Activated CD8-positive, alpha-beta memory T cell treated with anti-CD3 and anti-CD28 coated beads for 36 hours (primary cell): ENCODE measurements at regions not wholly inside any gene's neighbourhood (a gene's known extent, or its start where the extent isn't known, plus 50 kb on each side); places are given as distances from the start of the nearest gene placed in this dataset.

Experiments
- CTCF ChIA-PET: fragments of 350-600 bp; sonication (Branson Sonifier 250); formaldehyde crosslinking; loops from one replicate; lab custom pipeline; 2021; ENCODE audit warnings: antibody characterized with exemption; lab: Charles Lee
- POLR2A ChIA-PET: fragments of 350-600 bp; sonication (Branson Sonifier 250); formaldehyde crosslinking; loops from one replicate; lab custom pipeline; 2021; ENCODE audit warnings: antibody characterized with exemption; lab: Charles Lee

DNA sequence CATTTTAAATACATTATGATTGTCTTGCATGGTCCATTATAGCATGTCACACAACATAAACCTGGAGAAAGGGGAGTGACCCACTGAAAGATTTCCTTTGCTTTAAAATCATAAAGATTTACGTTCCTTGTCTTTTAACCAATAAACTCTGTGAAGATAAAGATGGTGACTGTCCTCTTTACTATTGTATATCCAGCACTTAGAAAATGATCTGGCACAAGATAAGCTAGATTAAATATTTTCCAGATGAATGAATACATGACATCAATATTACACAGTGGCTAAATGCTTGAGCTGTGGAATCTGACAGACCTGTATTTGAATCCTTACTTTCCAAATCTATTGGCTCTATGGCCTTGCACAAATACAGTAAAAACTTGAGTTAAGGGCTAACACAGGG lies 938.4 kb downstream of the SORCS1 start:
- POLR2A ChIA-PET: no interaction called here
- CTCF ChIA-PET: no interaction called here

GRCh38 chr10:106224676-106225075 lies 939.8 kb downstream of the SORCS1 start:
- CTCF ChIA-PET: no interaction called here
- POLR2A ChIA-PET: no interaction called here

DNA sequence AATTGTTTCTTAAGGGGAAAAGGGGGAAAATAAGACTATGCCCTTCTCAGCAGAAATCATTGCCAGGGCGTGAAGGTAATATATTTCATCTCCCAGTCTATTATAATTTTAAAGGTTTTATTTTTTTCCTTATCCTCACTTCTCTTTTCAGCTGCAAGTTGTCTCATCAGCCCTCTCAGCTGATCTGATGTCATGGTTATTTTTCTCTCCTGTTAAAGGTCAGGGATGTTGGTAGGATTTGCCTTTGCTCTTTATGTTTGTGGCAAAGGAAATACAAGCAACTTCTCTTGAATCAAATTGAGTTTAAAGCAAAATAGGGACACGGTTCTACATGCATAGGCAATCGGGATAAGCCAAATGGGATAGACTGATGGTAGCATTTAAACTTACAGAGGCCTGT lies 946.9 kb downstream of the SORCS1 start:
- ChIA-PET CTCF (no interaction called here), POLR2A (no interaction called here)

DNA sequence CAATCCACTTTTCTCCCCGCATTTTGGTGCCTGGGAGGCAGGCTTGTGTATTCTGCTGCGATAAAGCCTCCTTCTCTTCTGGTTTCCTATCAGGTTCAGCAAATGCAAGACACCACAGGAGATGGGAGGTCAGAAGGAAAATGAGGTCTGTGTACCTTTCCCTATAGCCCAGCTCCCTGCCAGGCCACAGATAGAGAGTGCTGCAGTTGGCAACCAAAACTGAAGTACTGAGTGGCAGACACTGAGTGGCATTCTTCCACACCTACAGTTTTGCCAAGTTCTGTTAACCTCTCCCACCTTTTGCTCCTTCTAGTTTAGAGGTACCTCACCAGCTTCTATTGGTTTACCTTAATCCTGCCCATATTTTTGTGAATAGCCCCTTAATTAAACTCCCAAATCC lies 948.4 kb downstream of the SORCS1 start:
- ChIA-PET CTCF (no interaction called here), POLR2A (no interaction called here)

- CTCF ChIA-PET: interaction anchor here (0.7 kb wide), 1 partner anchor 445 kb away, joined by 4 read pairs; no protein-coding TSS in a partner anchor
- POLR2A ChIA-PET: no interaction called here
Measured at GRCh38 chr10:106214243-106214642, 950.3 kb downstream of the SORCS1 start.

DNA sequence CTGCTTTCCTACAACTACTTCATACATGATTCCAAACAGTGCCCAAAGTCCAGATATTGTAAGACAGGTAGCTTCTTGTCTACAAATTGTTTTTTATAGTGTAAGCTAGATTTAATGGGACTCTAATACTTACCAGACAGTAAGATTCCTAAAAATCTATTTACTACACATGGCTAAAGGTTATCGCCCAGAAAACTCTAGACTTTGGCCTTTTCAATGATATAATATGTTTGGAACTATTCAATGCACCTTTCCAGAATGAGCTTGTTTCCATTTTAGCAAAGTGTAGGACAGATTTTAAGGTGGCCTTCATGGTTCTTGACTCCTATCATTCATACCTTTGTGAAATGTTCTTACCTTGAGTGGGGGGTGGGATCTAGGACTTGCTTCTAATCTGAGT lies 951.0 kb downstream of the SORCS1 start:
- CTCF ChIA-PET: no interaction called here
- POLR2A ChIA-PET: no interaction called here

DNA sequence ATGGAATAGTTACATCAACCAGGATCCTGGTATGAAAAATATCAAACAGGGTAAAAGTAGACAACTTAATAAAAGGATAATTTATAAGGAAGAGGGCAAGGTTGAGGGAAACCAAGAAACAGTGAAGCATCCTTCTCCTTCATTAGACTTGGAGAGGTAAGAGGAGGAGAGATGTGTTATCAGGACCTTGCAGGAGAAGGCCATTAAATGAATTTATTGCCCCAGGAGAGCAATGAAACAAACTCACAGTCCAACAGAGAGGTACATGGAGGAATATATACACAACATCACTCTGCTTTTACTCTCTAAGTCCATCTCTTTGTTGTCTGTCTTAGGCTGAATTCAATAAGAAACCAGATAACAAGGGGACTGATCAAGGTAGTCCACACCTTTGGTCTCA lies 966.2 kb downstream of the SORCS1 start:
- ChIA-PET POLR2A (no interaction called here), CTCF (no interaction called here)

- ChIA-PET CTCF (no interaction called here), POLR2A (no interaction called here)
Measured at GRCh38 chr10:106189292-106189691, 975.2 kb downstream of the SORCS1 start.

GRCh38 chr10:106185951-106186350 lies 978.6 kb downstream of the SORCS1 start:
- CTCF ChIA-PET: no interaction called here
- POLR2A ChIA-PET: no interaction called here

DNA sequence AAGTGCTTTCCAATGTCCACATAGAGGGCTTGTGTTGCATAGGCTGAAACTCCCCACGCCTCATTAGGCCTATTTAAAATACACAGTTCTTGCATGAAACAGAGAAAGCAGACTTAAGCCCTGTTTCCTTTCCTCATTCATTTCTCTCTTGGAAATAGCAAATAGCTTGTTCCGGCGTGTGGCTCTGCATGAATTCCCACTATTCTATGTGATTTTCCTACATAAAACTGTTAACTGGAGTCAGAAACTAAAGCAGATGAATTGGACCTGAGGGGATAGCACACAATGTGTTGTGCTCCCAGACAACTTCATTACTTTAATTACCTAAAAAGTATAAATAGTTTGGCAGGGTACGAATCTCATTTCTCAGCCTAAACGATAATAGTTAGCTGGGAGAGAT lies 981.5 kb downstream of the SORCS1 start:
- CTCF ChIA-PET: no interaction called here
- POLR2A ChIA-PET: no interaction called here

GRCh38 chr10:106182542-106182941 lies 982.0 kb downstream of the SORCS1 start:
- POLR2A ChIA-PET: no interaction called here
- CTCF ChIA-PET: no interaction called here

DNA sequence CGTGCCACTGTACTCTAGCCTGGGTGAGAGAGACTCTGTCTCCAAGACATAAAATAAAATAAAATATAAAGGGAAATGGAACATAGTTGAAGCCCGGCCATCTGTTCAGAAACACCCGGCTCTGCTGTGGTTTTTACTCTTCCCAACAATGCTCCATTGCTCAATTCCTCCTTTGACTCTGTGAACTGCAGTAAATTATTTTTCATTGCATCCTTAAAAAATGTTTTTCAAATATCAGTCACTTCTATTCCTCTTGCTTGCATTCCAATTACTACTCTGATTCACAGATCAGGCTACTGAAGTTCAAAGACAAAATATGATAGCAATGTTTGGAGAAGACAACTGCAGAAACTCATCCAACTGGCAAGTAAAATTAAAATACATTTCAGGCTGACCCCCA lies 983.0 kb downstream of the SORCS1 start:
- CTCF ChIA-PET: no interaction called here
- POLR2A ChIA-PET: no interaction called here

GRCh38 chr10:106179430-106179829 lies 985.1 kb downstream of the SORCS1 start:
- CTCF ChIA-PET: no interaction called here

DNA sequence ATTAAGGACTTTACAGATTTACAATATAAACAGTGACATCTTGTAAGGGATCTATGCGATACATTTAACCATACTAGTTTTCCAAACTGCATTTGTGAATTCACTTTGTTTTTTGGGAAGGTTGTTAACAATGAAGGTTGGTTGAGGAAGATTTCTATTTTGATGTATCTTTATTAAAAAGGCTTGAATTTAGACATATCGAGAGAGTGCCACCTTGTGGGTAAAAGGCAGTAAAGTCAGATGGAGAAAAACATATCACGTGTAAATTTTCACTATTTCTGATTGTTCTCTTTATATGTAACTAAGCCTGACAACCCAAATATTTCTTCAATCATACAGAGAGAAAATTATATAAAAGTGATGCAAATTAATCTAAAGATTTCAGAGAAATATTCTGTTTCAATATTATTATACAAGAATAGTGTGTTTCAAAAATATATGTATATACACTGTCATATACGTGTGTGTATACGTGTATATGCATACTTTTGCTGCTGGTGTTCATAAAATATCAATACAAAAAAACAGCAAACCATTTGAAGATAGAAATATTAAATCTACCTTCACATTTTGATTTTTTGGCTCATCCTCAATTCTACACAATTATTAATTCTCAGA lies 988.6 kb downstream of the SORCS1 start:
- ChIA-PET POLR2A (no interaction called here), CTCF (no interaction called here)

More at GRCh38 chr10:106179430-106179829, 985.1 kb downstream of the SORCS1 start:
- POLR2A ChIA-PET: no interaction called here

- ChIA-PET CTCF (no interaction called here), POLR2A (no interaction called here)
Measured at GRCh38 chr10:106173838-106174237, 990.7 kb downstream of the SORCS1 start.

- ChIA-PET POLR2A (no interaction called here), CTCF (no interaction called here)
Measured at GRCh38 chr10:106169241-106169640, 995.3 kb downstream of the SORCS1 start.

- POLR2A ChIA-PET: no interaction called here
- CTCF ChIA-PET: interaction anchor here (0.7 kb wide), 1 partner anchor 839 kb away, joined by 3 read pairs; no protein-coding TSS in a partner anchor
Measured at GRCh38 chr10:106167946-106168345, 996.6 kb downstream of the SORCS1 start.

- ChIA-PET POLR2A (no interaction called here), CTCF (no interaction called here)
Measured at GRCh38 chr10:106158241-106158640, 1006.3 kb downstream of the SORCS1 start.

DNA sequence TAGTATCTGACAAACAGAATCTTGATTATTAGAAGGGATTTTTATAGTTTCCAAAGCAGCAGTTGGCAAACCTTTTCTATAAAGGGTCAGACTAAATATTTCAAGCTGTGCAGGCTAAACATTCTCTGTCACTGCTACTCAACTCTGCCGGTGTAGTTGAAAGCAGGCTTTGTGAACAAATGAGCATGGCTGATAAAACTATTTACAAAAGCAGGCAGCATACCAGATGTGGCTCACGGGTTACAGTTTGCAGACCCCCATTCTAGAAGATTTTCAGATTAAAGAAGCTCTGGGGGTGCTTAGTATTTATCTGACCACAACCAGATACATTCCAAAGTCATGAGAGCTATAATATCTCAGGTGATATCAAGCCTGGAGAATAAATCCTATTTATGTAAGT lies 1017.5 kb downstream of the SORCS1 start:
- ChIA-PET POLR2A (no interaction called here), CTCF (no interaction called here)

GRCh38 chr10:106139915-106140314 lies 1024.6 kb downstream of the SORCS1 start:
- ChIA-PET CTCF (no interaction called here), POLR2A (no interaction called here)

GRCh38 chr10:106136175-106136574 lies 1028.3 kb downstream of the SORCS1 start:
- POLR2A ChIA-PET: no interaction called here
- CTCF ChIA-PET: no interaction called here
